ENCODE measurements at regions not wholly inside any gene's neighbourhood (a gene's known extent, or its start where the extent isn't known, plus 50 kb on each side); places are given as distances from the start of the nearest gene placed in this dataset.

- TF ChIP-seq, protein P1, sequence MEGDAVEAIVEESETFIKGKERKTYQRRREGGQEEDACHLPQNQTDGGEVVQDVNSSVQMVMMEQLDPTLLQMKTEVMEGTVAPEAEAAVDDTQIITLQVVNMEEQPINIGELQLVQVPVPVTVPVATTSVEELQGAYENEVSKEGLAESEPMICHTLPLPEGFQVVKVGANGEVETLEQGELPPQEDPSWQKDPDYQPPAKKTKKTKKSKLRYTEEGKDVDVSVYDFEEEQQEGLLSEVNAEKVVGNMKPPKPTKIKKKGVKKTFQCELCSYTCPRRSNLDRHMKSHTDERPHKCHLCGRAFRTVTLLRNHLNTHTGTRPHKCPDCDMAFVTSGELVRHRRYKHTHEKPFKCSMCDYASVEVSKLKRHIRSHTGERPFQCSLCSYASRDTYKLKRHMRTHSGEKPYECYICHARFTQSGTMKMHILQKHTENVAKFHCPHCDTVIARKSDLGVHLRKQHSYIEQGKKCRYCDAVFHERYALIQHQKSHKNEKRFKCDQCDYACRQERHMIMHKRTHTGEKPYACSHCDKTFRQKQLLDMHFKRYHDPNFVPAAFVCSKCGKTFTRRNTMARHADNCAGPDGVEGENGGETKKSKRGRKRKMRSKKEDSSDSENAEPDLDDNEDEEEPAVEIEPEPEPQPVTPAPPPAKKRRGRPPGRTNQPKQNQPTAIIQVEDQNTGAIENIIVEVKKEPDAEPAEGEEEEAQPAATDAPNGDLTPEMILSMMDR (IDR thresholded peaks at IDR 0.05) = no peak
- TF ChIP-seq POLR2A (IDR thresholded peaks at IDR 0.05) = no peak
Measured at GRCh38 chrX:794311-794710, 163.7 kb downstream of the SHOX start.

Measured in gastroesophageal sphincter (tissue), 3 donors.